ENCODE measurements at regions not wholly inside any gene's neighbourhood (a gene's known extent, or its start where the extent isn't known, plus 50 kb on each side); places are given as distances from the start of the nearest gene placed in this dataset.
"Not testable (repeated sequence)": the region's sequence is repeated elsewhere in the genome, so short reads cannot be mapped to it uniquely, and the experiment has no call there.

DNA sequence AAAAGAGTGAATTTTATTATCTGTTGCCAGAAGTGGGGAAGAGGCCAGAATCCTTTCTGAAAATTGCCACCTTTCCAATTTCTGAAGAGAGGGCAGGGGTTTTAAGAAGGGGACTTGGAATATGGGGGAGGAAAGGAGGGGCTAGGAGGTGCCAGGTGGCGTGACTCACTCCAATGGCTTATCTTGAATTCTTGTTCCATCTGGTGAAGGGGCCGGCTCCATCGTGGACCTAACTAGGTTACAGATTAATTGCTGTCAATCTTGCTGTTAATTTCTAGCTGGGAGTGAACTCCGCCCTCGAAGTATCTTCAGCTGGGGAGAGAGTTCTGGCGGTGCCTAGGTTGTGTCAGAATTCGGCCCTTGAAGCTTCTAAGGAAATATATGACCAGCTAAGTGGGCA is 138.7 kb downstream of the YTHDC2 start:
- DNase-seq (ENCODE audit: low read depth): no peak

DNA sequence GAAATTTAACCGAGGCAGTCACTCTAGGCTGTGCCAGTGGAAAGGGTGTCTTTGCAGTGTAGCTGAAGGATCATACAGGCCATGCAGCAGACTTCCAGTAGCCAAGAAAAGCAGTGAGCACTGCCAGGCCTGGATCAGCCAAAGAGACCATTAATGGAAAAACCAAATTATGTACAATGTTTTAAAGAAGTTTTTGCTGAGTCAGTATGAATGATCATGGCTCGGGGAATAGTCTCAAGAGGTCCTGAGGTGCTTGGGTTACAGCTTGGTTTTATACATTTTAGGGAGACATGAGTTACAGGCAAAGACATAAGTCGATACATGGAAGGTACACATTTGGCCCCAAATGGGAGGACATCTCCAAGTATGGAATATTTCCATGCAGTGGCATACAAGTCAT is 141.3 kb downstream of the YTHDC2 start:
- no peak for DNase-seq (ENCODE audit: low read depth)

DNA sequence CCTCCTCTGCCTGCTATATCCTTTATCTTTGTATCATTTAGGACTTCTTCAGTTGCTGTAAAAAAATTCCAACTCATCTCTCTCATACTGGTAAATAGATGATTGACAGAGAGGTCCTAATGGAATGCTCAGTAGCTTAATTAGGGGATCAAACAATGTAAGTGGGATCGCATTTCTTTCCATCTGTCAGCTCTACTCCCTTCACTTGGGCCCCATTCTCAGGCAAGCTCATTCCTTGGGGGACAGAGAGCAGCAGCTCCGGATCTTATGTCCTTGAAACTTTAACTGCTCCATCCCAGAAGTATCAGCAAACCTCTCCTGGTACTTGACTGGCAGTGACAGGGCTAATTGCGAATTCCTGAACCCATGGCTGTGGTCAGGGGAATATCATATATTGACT is 146.7 kb downstream of the YTHDC2 start:
- no peak for DNase-seq (ENCODE audit: low read depth)

DNA sequence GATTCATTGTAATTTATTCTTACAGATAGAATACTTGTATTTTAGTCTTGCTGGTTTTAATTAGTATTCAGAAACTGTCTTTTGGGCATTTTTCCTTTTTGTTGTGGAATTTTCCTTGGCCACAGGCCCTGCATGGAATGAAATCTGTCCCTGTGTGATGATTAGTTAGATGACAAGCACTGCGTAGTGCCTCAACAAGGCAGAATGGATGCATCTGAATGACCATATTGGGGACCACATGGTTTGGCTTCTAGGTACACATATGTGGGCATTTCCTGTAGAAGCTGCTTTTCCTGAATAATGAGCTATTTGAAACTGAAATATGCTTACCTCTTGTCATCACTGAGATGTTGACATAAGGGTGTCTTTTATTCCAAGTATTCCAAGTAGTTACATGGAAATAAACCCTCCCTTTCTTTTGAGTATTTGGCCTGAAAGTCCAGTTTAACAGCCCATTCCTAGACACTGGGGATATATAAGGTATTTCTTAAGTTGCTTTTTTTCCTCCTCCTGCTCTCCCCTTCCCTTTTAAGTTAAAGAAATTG is 147.3 kb downstream of the YTHDC2 start:
- DNase-seq (ENCODE audit: low read depth): no peak

DNA sequence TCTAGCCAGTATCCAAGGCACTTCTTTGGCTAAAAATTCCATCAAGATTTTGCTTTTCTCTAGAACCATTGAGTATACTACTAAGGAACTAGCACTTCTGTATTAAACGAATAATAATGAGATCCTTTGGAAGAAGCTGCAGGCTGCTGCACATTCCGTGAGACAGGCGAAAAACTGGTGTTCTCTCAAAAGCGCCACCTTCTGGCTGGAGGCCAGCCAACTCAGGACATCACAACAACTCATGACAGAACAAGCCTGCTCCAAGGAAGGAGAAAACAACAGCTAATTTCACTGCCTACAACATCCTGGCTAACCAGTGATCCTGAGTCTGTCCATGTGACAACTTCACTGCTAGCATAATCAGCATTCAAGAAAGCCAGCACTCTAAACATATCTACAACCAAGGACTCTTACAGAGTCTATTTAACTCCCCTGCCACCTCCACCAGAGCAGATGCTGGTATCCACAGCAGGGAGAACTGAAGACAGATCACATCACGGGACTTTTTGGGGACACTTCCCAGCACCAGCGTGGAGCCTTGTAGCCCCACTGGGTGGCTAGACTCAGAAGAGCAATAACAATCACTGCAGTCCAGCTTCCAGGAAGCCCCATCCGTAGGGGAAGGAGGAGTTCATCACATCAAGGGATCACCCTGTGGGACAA is 150.5 kb downstream of the YTHDC2 start:
- DNase-seq (ENCODE audit: low read depth): peak; percentile 48

DNA sequence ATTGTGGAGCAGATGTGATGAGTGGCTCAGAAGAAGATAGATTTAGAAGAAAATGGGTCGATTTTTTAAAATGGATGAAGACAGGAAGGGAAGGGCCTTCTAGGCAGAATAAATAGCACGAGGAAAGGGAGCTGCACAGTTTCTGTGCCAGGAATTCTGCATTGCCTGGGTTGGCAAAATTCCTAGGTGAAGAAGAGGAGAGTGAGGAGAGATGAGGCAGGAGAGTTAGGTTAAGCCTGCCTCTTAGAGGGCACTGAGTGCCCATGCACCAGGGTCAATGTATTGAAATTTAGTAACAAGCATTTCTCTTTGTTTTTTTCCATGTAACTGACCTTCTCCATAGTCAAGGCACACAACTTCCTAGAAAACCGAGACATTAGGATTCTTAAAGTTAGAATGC is 159.5 kb downstream of the YTHDC2 start:
- DNase-seq (ENCODE audit: low read depth): no peak

DNA sequence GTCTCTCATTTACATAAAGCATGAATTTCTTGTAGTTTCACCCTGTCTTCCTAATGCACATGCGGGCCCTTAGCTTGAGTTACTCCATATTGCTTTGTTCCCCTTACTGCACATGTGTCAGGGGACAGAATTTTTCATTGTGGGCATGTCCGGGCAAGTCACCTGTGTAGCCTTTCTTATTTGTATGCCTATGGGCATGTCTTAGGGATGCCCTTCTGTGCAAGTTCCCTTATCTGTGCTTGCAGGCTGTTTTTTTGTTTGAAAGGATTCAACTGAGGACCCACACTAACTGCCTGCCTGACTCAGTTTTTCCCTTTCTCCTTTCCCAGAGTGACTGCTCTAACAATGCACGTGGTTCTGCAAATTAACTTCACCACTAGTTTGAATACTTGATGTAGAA is 161.7 kb downstream of the YTHDC2 start:
- no peak for DNase-seq (ENCODE audit: low read depth)

DNA sequence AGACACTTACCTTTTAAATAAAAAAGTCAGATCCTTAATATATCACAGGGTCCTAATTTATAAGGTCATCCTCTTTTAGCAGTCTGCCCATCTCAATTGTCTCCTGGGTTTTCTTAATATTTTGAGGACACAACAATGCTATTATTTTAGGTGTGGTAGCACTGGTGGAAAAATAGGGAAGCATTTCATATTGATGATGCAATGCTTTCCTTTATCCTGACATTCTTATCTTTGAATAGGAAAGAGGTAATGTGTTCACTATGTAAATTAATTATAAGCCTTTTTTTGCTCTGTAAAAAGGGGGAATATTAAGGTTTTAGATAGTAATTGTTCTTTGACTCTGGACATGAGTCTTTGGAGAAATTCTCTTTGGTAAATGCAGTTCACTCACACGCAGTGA is 164.7 kb downstream of the YTHDC2 start:
- DNase-seq (ENCODE audit: low read depth): no peak

DNA sequence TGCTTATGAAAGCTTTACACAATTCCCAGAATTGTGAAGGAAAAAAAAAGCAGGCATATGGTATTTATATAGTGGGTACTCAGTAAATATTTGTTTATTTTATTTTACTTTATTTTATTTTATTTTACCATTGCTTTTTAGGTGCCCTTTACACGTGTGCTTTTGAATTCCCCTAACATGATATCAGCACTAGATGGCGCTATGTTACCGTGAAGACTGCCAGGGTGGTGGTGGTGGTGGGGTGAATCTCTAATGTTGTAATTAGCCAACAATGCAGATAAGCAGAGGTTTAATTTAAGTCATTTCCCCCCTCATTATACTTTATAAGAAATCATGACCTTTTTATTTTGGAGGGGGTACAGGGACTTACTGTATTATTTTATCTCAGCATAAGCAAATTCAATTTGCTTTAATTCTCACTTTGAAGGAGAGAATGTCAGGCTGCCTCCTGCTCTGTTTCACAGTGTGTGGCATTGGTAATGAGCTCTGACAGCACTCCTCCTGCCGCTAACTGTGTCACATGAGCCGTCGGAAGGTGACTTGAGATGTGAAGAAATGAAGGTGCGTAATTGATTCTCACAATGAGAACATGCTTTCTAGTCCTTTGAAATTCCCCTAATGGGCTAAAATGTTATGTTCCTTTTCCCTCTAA is 165.6 kb downstream of the YTHDC2 start:
- DNase-seq (ENCODE audit: low read depth): peak; percentile 48

DNA sequence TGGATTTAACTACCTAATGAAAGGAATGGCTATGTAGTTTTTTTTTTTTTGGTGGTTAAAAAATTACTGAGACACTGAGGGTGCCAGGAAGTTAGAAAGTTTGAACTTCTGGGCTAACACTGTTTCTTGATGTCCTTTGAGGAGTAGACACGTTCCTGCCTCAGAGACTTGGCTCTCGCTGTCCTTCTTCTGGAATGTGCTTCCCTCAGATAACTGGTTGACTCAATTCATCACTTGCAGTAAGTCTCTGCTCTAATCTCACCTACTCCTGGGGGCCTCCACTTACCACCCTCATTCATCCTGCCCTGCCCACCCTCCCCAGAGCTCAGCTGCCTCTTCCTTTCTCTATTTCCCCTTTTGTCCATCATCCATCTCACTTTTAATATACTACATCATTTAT is 167.0 kb downstream of the YTHDC2 start:
- no peak for DNase-seq (ENCODE audit: low read depth)

DNA sequence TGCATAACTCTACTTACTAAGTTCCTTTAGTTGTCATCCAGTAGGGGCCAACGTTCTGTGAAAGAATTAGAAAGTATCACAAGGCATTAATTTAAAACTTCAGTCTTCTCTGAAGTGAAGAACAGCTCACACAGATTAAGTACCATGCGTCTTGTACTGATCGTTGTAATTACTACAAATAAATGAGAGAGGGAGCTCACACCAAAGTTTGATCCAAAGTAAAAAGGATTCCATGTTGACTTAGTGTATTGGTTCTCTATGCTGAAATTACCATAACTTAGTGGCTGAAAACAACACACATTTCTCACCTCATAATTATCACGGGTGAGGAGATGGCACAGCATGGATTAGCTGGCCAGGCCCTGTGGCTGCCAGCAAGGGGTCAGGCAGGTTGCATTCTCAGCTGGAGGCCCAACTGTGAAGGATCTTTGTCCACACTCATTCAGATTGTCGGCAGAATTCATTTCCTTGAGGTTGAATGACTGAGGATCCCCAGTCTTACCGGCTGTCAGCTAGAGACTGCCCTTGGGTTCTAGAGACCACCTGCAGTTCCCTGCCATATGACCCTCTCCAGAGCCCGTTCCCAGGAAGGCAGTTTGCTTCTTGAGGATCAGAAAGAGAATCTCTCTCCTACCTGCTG is 169.1 kb downstream of the YTHDC2 start:
- no peak for DNase-seq (ENCODE audit: low read depth)

DNA sequence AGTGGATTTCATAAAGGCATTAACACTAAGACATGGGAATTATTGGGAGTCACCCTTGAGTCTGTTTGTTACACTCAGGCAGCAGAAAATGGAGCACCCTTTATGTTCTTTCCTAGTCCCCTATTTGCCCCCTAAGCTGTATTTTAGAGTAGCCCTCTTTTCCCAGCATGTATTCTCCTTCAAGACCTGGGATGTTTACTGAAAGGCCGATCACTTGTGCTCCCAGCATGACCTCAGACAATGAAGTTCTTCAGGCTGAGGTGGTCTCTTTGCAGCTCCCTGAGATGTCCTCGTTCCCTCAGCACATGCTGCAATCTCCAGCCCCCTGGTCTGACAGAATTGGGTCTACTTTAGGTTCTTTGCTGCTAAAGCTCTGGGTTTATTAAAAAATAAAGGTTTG is 169.7 kb downstream of the YTHDC2 start:
- no peak for DNase-seq (ENCODE audit: low read depth)

DNA sequence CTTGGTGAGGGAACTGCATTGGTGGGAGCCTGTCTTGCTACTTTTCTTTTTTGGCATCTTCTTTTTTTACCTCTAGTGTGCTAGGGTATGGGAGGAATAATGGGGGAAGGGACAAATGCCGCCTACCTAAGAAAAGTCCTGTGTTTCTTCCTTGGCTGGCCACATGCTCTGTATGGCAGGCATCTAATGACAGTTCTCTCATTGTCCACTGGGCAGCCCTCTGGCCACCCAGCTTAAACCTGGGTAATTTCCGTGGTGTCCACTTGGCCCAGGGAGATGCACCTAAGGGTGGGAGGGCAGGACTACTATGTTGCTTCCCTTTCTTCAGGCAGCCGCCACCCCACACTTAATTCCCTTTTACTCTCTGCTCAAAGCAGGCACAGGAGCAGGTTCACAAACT is 173.1 kb downstream of the YTHDC2 start:
- no peak for DNase-seq (ENCODE audit: low read depth)

DNA sequence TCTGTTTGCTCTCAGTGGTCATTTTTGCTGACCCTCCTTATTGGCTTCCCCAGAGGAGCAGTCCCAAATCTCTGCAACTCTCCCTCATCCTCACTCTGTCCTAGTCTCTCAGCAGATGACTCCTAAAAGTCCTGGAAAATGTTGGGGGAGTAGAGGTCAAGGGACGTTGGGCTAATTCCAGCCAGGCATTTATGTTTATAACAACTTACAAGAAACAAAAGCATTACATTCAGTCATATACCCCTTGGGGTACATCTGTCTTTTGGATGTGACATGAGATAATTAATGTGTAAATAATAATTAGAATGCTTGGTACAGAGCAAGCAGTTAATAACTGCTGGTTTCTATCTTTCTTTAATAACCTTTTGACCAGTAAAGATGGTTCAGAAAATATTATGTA is 176.2 kb downstream of the YTHDC2 start:
- no peak for DNase-seq (ENCODE audit: low read depth)

DNA sequence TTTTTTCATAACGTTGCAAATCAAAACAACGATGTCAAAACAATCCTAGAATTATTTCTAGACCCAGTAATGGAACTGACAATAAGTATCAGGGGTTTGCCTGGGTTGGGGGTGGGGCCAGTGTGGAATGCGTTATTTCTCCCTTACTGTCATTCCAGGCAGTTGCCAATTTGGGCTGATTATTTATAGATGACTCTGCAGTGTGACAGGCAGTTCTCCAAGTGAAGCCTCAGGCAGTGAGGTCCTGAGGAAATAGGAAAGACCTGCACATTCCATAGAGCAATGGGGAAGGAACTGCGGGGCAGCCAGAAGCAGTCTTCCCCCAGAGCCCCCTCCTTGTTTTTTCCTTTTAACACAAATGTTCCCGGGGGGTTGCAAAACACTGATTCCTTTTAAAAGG is 179.0 kb downstream of the YTHDC2 start:
- DNase-seq (ENCODE audit: low read depth): no peak

DNA sequence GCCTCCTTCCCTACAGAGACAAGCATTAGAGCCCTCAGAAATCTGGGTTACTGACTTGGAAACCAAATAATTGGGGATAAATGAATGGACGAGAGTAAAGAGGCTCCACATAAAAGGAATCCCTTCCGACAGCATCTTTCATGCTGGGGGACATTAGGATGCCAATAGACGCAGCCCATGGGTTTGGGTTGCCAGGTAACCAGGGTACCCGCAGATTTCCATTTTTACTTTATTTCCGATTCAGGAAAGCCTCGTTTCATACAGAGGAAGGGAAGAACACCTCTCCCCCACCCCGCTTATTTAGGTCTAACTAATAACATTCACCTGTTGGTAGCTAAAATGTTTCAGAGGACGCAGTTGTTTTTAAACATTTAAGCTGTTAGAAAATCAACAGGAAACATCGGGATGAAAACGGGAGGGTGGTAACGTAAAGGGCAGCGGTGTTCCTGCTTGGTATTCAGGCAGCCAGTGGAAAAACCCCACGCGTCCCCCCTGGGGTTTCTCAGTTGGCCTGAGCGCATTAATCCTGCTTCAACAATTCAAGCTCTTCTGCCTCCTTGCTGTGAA is 179.5 kb downstream of the YTHDC2 start:
- no peak for DNase-seq (ENCODE audit: low read depth)

DNA sequence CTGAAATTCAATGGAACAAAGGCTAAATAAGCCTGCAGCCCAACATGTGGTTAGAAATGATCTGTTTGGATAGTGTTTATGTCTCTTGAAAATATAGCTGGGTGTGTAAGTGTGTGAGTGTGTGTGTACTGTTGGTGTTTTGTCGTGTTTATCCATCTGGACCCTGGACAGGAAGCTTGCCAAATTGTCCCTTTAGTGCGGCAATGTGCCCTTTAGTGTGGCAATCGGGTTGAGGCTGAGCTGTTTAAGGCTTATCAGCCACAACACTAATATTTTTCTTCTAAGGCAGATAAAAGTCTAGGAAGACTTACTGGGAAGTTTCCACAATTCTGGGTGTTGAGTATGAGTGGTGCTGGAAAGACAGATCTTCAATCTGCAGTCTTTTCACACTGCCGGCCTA is 180.2 kb downstream of the YTHDC2 start:
- no peak for DNase-seq (ENCODE audit: low read depth)

DNA sequence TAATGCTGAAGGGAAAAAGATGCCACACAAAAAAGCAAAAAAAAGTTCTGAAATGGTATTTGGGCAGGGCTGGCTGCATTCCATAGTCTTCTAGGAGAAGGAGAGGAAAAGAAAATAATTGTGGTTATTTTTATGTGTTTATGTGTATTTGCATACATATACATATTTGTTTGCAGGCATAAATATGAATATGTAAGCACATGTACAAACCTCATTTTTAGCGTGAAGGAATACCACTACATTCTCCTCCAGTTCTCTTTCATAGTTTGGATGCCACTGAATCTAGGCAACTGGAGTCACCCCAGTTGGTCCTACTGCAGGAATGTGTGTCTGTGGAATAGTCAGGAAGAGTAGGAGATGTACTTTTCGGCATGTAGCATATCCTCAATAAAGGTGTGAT is 181.1 kb downstream of the YTHDC2 start:
- DNase-seq (ENCODE audit: low read depth): no peak

DNA sequence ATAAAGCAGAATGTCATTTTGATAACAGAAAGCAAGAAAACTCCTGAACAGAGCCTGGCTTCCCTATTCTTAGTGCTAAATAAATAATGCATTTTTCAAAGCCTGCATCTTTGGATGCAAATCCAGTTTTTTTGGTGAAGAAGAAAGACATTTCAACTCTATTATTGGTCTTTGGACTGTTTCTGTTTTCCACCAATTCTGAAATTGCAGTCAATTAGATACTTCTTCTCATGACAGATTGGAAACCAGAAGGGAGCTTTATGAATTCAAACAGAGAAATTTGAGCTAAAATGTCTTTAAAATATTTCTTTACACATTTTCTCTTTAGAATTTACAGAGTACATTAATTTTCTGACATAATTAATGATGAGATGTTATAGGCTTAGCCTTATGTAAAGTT is 189.8 kb downstream of the YTHDC2 start:
- DNase-seq (ENCODE audit: low read depth): no peak

DNA sequence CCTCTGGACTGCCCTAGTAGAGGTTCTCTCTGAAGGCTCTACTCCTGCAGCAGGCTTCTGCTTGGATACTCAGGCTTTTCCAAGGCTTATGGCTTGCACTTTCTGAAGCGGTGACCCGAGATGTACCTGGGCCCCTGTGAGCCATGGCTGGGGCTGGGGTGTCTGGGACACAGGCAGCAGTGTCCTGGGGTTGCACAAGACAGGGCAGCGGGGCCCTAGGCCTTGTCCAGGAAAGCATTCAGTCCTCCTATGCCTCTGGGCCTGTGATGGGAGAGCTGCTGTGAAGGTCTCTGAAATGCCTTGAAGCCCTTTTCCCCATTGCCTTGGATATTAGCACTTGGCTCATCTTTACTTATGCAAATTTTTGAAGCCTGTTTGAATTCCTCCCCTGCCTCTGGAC is 192.2 kb downstream of the YTHDC2 start:
- no peak for DNase-seq (ENCODE audit: low read depth)

DNA sequence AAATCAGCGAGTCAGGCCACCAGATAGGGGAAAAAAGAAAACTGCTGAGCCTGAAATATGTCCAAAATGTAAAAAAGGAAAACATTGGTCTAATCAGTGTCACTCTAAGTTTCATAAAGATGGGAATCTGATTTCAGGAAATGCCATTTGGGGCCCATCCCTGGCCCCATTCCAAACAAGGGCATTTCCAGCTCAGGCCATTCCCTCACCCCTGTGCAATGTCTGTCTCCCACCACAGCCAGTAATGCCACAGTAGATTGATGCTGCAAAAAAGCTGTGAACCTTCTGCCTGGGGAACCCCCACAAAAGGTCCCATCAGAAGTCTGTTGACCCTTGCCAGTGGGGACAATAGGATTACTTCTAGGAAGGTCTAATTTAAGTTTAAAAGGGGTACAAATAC is 199.6 kb downstream of the YTHDC2 start:
- no peak for DNase-seq (ENCODE audit: low read depth)

DNA sequence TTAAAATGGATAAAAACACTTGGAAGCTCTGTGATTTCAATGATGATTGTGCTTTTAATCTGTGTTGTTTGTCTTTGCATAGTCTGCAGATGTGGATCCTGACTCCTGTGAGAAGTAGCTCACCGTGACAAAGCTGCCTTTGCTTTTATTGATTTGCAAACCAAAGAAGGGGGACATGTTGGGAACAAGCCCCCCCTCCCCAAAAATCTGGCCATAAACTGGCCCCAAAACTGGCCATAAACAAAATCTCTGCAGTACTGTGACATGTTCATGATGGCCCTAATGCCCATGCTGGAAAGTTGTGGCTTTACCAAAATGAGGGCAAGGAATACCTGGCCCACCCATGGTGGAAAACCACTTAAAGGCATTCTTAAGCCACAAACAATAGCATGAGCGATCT is 202.4 kb downstream of the YTHDC2 start:
- not testable (repeated sequence) for DNase-seq (ENCODE audit: low read depth)

DNA sequence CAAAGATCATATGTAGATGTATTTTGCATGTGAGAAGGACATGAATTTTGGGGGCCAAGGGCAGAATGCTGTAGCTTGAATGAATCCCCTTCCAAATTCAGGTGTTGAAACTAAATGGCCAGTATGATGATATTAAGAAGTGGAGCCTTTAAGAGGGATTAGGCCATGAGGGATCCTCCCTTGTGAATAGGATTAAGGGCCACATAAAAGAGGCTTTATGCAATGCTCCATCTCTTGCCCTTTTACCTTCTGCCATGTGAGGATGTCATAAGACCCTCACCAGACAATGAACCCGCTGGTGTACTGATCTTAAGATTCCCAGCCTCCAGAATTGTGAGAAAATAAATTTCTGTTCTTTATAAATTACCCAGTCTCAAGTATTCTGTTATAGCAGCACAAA is 206.1 kb downstream of the YTHDC2 start:
- DNase-seq (ENCODE audit: low read depth): no peak
